ENCODE measurements at regions not wholly inside any gene's neighbourhood (a gene's known extent, or its start where the extent isn't known, plus 50 kb on each side); places are given as distances from the start of the nearest gene placed in this dataset.
"Not testable (repeated sequence)": the region's sequence is repeated elsewhere in the genome, so short reads cannot be mapped to it uniquely, and the experiment has no call there.

DNA sequence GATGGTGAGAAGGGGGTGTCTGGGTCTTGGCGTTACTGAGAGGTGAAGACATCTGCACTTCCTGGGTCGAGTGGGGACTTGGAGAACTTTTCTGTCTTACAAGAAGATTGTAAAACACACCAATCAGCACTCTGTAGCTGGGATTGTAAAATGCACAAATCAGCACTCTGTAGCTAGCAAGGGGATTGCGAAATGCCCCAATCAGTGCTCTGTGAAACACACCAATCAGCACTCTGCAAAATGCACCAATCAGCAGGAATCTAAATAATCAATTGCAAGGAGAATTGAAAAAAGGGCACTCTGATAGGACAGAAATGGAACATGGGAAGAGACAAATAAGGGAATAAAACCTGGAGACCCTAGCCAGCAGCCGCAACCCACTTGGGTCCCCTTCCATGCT is 376.1 kb upstream of the SFSWAP start:
- DNase-seq (ENCODE audit: low read depth in 2 of 3, low spot score in 2 of 3) = no peak

DNA sequence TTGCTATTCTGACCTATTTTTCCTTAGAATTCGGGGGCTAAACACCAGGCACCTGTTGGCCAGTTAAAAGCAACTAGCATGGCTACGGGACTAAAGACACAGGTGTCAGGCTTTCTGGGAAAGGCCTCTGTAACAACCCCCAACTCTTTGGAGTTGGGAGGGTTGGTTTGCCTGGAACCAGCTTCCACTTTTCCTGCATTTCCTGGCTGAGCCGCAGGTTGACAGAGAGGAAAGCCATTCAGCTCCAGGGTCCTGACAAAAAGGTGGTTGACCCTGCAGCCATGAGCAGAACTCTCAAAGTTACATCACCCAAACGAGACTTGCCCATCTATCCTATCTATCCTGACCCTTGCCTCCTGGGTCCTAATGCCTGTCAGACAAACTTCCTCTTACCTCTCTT is 375.4 kb upstream of the SFSWAP start:
- no peak for DNase-seq (ENCODE audit: low read depth in 2 of 3, low spot score in 2 of 3)

DNA sequence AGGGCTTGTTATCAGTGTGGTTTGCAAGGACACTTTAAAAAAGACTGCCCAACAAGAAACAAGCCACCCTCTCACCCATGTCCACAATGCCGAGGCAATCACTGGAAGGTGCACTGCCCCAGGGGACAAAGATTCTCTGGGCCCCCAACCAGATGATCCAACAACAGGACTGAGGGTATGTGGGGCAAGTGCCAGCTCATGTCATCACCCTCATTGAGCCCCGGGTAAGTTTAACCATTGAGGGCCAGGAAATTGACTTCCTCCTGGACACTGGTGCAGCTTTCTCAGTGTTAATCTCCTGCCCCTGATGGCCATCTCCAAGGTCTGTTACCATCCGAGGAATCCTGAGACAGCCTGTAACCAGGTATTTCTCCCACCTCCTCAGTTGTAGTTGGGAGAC is 373.0 kb upstream of the SFSWAP start:
- DNase-seq (ENCODE audit: low read depth in 2 of 3, low spot score in 2 of 3) = not testable (repeated sequence)

DNA sequence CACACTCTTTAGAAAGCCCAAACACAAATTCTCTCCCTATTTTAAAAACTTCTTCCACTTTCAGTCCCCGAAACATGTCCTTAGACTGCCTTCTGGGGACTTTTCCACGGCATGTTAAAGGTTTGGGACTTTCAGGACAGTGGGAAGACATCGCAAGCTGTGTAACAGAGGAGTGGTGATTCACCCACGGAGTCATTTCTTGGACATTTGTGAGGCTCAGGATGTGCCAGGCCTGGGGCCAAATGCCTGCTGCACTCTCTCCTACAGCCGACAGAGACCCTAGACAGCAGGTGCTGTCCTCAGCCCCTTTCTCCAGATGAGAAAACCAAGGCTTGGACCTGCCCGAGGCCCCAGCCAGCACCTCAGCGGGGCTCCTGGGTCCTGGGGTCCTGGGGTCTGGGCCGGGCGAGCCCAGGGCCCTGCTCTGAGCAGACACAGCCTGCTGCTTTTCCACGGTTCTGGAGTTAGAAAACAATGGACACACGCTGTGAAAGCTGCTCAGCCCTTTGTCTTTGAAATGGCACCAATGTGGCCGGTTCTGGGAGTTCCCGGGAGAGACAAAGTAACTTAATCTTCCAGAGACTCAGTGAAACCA is 370.2 kb upstream of the SFSWAP start:
- DNase-seq (ENCODE audit: low read depth in 2 of 3, low spot score in 2 of 3) = no peak

DNA sequence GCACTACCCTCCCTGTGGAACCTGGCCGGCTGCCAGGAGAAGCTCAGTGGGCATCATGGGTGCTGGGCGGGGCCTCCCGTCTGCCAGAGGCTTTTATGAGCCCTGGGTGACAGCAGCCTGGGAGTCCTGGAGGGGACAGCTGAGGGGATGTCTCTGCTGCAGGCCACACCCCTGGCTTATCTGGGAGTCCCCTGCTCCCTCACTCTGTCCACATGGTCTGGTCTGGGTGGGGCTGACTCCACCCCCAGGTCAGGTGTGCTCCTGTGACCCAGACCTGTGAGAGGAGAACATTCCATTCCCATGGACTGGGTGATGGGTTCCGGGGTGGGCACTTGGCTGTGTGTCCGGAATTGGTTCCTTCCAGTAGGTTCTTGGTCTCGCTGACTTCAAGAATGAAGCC is 369.3 kb upstream of the SFSWAP start:
- DNase-seq (ENCODE audit: low read depth in 2 of 3, low spot score in 2 of 3) = not testable (repeated sequence)

DNA sequence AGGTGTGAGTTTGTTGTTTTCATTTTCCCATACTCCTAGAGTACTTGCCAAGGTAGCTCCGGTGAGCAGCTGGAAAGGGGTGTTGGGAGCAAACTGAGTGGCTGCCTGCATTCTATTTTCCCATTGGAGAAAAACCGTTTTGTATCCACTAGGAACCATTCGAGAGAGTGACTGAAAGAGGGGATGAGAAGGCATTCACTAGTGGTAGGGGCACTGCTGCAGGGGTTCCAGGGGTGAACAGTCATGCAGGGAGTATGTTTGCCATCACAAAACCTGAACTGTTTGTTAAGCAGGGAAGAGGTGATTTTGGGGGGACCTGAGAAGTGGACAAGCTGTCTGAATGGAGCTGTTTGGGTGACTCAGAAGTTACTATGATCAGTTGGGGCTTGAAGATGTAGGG is 367.5 kb upstream of the SFSWAP start:
- not testable (repeated sequence) for DNase-seq (ENCODE audit: low read depth in 2 of 3, low spot score in 2 of 3)

DNA sequence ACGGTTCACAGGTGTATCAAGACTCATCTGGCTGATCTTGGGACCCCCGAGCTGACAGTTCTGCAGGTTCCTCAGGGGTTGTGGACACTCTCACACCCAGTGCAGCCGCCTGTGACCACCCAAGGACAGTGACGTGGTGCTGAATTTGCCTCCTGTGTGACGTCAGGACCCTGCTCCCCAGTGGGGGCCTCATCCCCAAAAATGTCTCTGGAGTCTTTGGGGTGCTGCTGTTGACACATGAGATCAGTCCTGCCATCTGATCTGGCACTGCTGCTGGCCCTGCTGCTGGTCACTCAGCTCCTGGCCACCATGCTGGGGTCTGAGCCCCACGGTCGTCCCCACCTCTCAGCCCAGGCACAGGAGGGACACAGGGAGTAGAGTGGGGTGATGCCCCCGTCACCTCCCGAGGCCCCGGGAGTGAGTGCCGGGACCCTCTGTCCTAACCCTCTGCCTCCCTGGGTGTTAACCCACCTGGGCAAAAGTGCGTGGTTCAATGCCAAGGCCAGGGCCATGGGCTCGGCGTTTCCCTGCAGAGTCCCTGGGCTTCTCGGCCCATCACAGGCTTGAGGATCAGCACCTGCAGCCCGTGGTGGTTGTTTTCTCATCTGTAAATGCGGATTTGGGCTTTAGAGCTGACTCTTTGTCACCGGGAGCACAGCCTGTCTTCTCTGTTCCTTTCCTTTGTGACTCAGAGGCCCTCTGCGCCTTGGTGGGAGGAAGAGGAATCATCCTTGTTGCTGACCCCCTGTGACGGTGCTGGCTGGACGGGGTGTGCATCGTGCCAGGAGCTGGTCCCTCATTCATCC is 366.0 kb upstream of the SFSWAP start:
- not testable (repeated sequence) for DNase-seq (ENCODE audit: low read depth in 2 of 3, low spot score in 2 of 3)

DNA sequence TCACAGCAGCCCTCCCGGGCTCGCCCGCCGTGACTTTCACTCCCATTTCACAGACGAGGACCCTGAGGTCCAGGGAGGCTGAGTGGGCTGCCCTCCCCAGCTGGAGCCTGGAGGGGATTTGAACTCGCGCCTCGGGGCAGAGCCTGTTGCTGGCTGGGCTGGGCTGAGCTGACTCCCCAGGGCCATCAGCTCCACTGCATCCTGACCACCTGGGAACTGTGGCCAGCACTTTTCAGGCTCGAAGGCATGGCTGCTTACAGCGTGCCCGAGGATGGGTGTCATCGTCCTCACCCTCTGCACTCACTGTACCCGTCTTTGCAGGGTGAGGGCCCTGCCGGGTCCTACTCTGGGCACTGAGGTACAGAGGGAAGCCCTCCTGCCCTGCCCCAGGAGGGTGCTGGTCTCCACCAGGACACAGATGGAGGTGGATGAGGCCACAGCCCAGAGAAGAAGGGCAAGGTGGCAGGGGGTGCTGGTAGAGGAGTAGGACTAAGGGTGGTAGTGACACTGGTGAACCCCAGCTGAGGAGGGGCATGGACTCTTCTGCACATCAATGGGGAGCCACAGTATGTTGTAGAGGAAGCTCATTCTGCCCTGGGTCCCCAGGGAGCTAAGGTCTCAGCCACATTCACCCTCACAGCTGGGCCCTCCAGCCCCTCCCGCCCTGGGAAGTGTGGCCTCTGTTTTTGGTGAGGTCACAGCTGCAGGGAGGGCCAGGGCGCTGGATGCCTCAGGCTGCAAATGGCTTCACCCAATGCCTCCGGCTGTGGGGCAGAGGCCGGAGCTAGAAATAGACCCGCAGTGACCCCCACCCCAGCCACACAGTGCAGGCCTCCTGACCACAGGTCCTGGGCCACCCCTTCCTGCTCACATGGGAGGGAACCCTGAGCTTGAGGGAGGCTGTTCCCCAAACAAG is 365.1 kb upstream of the SFSWAP start:
- DNase-seq (ENCODE audit: low read depth in 2 of 3, low spot score in 2 of 3) = no peak

DNA sequence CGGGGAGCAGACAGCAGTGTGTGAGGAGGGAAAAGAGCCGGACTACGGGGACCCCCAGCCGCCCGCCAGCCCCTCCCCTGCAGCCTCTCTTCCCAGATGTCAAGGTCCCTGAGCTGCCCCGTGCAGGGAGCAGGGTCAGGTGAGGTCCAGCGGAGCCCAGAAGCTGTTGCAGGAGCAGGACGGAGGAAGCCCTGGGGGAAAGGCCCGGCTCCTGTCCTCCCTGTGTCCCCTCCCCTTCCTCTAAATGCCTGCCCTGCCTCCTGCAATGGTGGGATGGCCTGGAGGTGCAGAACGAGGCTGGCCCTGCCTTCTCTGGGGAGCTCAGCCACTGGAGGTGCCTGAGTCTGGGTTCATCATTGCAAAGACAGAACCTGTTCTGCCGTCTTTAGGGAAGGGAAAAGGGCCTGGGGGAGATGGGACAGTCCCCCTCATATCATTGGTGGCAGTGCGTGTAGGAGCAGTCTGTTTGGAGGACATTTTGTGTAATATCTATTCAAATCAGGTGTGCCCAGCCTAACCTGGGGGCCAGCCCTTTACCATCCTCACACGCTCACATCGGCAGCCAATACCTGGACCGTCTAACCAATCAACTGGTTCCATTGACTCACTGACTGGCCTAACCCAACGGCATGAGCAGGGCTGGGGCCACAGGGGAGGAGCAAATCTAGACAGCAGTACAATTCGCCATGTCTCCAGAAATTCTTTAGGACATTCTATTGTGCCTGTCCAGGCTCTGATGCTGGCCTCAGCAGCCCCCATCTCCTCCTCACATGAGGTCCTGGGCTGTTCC is 364.1 kb upstream of the SFSWAP start:
- no peak for DNase-seq (ENCODE audit: low read depth in 2 of 3, low spot score in 2 of 3)

DNA sequence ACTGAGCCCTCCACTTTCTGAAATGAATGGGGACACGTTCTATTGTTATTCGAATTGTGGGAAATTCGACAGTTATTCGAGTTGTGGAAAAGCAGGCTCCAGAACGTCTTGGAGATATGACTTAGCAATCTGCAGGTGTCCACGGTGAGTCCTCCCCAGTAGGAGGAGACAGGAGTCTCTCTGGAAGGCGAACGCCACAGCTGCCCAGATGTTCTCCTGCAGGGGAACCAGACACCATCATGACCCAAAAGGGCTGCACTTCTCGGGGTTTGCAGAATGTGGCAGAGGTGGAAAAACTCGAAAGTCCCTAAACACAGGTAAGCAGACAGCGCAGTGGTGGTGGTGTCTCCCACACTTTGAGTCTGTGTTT is 363.6 kb upstream of the SFSWAP start:
- no peak for DNase-seq (ENCODE audit: low read depth in 2 of 3, low spot score in 2 of 3)

DNA sequence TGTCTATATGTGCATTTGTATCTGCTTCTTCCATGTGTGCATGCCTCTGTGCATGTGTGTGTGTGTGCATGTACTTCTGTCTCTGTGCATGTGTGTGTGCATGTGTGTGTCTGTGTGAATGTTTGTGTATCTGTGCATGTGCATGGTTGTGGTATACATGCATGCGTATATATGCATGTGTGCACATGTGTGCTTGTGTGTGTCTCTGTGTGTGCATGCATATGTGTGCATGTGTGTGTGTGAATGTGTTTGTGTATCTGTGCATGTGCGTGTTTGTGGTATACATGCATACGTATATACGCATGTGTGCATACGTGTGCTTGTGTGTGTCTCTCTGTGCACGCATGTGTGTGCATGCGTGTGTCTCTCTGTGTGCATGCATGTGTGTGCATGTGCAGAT is 363.2 kb upstream of the SFSWAP start:
- DNase-seq (ENCODE audit: low read depth in 2 of 3, low spot score in 2 of 3) = no peak

DNA sequence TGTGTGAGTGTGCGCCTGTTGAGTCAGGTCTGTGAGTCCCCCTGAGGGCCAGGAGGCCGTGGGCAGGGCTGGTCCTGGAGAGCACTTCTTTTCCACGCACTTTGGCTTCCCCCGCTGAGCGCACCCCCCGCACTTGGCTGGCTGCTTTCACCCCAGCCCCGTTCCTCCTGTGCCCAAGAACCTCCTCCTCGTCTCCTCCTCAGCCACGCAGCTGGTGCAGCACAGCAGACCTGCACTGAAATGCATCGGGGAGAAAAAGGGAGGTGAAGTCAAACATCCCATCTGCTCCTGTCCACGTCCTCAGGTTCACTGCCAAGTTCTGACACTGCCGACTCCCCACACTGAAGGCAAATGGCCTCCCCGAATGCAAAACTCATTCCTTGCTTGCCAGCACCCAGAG is 362.7 kb upstream of the SFSWAP start:
- DNase-seq (ENCODE audit: low read depth in 2 of 3, low spot score in 2 of 3) = no peak

DNA sequence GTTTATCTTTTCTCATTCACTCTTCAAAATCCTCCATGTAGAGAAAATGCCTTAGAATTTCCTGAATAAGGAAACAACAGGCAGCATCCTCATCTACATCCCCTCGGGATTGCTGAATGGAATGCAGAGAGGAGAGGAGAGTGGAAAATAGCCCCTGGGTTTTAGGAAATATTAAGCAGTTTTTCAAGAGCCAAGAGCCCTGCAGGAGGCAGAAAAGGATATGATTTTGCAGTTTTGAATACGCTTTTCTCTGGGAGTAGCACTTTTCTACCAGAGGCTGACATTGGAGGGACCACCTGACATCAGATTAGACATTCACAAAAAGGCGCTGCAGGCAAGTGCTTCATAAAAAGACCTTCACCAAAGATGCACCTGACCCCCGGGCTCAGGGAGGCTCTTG is 362.2 kb upstream of the SFSWAP start:
- no peak for DNase-seq (ENCODE audit: low read depth in 2 of 3, low spot score in 2 of 3)

DNA sequence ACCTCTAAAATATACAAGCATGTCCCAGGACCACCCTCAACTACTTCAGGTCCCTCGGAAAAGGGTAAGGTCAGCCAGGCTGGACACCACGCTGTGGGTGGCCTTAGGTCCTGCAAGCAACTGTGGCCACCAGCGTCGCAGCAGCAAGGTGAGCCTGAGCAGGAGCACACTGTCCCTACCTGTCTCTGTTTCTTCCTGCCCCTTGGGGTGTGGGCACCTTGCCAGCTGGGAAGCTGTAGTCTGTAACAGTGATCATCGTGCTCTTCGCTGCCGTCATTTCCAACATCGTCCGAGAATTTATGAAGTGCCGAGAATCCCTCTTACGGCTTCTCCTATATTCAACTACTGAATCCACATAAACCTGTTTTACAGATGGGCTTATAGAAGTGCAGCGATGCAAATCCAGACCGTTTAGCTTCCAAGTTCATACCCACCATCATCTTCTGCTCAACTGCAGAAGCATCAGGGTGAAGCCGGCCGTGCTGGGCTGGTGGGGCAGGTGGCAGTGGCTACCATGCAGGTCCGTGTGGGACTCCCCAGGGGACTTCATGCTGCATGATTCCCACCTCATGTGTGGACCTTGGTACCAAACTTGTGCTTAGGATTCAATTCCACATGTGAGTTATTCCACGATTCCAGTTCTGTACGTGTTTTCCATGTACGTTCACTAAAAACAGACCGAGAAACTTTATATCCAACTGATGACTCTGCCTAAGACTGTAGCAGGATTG is 361.3 kb upstream of the SFSWAP start:
- no peak for DNase-seq (ENCODE audit: low read depth in 2 of 3, low spot score in 2 of 3)

DNA sequence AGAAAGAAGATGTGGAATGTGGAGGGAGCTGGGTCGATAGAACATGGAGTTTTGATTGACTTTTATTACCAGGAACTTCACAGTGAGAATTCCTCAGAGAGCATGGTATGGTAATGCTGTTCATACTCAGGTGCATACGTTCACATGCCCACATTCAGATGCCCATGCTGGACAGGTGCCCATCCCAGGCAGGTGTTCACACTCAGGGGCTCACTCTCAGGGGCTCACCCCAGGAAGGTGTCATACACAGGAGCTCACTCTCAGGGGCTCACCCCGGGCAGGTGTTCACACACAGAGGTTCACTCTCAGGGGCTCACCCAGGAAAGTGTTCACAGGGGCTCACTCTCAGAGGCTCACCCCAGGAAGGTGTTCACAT is 360.0 kb upstream of the SFSWAP start:
- DNase-seq (ENCODE audit: low read depth in 2 of 3, low spot score in 2 of 3) = no peak

DNA sequence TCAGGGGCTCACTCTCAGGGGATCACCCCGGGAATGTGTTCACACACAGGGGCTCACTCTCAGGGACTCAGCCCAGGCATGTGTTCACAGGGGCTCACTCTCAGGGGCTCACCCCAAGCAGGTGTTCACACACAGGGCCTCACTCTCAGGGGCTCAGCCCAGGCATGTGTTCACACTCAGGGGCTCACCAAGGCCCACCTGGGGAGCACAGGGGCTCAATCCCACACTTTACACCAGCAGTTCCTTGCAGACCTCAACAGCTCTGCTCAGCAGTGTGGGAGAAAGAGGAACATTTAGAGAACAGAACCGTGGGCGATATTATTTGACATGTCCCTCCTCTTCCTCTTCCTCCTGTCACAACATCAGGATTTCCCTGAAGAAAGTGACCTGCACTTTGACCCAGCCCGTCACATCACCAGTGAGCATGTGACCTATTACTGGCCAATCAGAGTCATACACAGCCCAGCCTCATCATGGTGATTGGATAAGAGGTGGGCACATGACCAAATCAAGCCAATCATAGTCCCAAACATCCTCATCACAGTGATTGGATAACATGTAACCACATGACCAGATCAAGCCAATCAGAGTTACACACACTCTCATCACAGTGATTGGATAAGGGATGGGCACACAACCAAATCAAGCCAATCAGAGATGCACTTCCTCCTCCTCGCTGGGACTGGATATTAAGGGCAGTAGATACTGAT is 359.4 kb upstream of the SFSWAP start:
- no peak for DNase-seq (ENCODE audit: low read depth in 2 of 3, low spot score in 2 of 3)

DNA sequence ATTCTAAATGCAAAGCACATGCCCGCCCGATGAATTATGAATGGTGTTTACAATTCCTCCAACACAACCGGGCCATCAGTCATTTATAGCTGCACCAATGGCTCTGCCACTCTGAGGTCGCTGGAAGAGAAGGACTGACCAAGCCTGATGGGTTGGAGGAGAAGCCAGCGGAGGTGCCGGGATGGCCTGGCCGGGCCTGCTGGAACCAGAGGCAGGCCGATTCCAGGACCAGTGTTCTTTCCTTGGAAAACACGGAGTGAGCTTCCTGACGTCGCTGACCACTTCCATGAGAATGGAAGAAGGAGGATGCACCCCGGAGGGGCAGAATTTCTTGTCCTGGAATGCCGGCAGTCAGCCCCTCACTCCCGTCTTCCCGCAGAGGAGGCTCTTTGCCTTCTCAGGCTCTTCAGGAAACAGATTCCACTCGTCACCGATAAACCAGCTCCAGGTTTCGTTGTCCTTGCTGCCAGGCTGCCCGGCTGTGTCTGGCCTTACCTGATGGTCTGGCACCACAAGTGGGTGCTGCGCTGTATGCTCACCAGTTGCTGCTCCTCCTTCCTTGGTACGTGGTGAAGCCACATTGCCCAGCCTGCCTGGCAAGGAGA is 358.5 kb upstream of the SFSWAP start:
- no peak for DNase-seq (ENCODE audit: low read depth in 2 of 3, low spot score in 2 of 3)

DNA sequence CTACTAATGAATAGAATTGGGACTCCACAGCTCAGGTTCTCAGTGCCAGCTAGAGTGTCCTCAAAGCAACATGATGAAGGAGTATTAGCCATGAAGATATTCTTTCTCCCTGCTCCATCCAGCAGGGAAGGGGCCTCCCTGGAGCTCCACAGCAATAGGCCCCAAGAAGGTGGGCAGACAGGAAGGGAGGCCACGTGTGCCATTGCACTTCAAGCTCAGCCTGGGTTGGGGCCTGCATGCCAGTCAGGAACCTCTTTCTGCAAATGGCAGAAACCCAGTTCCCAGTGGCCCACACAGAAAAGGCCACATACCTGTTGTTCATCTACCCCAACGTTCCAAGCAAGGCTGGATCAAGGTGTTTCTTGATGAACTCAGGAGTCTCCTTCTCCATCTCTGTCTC is 357.5 kb upstream of the SFSWAP start:
- DNase-seq (ENCODE audit: low read depth in 2 of 3, low spot score in 2 of 3) = no peak

DNA sequence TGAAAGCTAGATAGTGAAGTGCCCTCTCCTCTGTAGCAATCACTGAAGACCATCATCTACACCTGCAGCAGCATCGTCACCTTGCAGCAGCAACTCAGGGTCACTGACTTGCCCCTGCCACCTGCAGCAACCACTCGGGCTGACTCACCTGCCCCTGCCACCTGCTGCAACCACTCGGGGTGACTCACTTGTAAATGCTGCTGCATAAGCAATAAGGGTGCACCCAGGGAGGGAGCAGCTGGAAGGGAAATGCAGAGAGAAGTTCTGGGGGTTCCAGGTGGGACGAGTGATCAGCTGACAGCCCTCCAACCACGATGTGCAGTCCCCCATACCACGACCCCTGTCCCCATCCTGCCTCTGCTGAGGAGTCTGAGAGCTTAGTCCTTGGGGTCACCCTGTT is 357.1 kb upstream of the SFSWAP start:
- DNase-seq (ENCODE audit: low read depth in 2 of 3, low spot score in 2 of 3) = no peak

All from activated CD8-positive, alpha-beta memory T cell treated with anti-CD3 and anti-CD28 coated beads for 48 hours (primary cell).